Gastroesophageal sphincter (tissue), 3 donors: ENCODE measurements at regions not wholly inside any gene's neighbourhood (a gene's known extent, or its start where the extent isn't known, plus 50 kb on each side); places are given as distances from the start of the nearest gene placed in this dataset.

Source experiments
- POLR2A ChIP-seq, 2 donors: fragments of 450-650 bp; IDR thresholded peaks; one replicate each; pipeline ENCODE4 v1.6.1; 2017; ENCODE audit warnings: antibody characterized with exemption in 2 of 2, mild to moderate bottlenecking in 2 of 2, moderate library complexity in 1 of 2
- TF ChIP-seq, protein P1 (sequence below), 4 experiments: fragments of 200-600 bp in 2 of 4; fragments of 450-650 bp in 2 of 4; sonication (generic) in 1 of 4; IDR thresholded peaks; one replicate each; pipeline ENCODE4 v1.5.1; 2017 to 2019; ENCODE audit warnings: antibody characterized with exemption in 4 of 4, mild to moderate bottlenecking in 2 of 4, moderate library complexity in 2 of 4

DNA sequence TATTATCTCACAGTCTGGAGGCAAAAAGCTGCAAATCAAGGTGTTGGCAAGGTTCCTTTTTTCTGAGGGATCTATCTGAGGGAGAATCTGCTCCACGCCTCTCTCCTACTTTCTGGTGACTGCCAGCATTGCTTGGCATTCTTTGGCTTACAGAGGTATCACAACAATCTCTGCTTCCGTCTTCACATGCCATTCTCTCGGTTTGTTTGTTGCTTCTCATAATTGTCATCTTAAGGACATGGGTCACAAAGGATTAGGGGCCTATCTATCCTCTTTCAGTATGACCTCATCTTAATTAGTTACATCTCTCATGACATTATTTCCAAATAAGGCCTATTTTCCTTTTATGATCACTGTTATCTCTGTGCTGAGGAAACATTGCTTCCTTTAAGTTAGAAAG is 345.0 kb downstream of the FOXG1 start:
- TF ChIP-seq POLR2A (IDR thresholded peaks at IDR 0.05) = no peak
- TF ChIP-seq, protein P1, sequence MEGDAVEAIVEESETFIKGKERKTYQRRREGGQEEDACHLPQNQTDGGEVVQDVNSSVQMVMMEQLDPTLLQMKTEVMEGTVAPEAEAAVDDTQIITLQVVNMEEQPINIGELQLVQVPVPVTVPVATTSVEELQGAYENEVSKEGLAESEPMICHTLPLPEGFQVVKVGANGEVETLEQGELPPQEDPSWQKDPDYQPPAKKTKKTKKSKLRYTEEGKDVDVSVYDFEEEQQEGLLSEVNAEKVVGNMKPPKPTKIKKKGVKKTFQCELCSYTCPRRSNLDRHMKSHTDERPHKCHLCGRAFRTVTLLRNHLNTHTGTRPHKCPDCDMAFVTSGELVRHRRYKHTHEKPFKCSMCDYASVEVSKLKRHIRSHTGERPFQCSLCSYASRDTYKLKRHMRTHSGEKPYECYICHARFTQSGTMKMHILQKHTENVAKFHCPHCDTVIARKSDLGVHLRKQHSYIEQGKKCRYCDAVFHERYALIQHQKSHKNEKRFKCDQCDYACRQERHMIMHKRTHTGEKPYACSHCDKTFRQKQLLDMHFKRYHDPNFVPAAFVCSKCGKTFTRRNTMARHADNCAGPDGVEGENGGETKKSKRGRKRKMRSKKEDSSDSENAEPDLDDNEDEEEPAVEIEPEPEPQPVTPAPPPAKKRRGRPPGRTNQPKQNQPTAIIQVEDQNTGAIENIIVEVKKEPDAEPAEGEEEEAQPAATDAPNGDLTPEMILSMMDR (IDR thresholded peaks at IDR 0.05) = no peak
